GM19324 (cell line): ENCODE measurements at regions not wholly inside any gene's neighbourhood (a gene's known extent, or its start where the extent isn't known, plus 50 kb on each side); places are given as distances from the start of the nearest gene placed in this dataset.
"Not testable (repeated sequence)": the region's sequence is repeated elsewhere in the genome, so short reads cannot be mapped to it uniquely, and the experiment has no call there.

ENCODE experiments used
- ATAC-seq: cut with Tn5 transposase; IDR thresholded peaks from one replicate; pipeline ENCODE4 v1.9.1; 2021; ENCODE audit warnings: mild to moderate bottlenecking, moderate library complexity; ENCODE audit not compliant: unreplicated experiment, low FRiP score

DNA sequence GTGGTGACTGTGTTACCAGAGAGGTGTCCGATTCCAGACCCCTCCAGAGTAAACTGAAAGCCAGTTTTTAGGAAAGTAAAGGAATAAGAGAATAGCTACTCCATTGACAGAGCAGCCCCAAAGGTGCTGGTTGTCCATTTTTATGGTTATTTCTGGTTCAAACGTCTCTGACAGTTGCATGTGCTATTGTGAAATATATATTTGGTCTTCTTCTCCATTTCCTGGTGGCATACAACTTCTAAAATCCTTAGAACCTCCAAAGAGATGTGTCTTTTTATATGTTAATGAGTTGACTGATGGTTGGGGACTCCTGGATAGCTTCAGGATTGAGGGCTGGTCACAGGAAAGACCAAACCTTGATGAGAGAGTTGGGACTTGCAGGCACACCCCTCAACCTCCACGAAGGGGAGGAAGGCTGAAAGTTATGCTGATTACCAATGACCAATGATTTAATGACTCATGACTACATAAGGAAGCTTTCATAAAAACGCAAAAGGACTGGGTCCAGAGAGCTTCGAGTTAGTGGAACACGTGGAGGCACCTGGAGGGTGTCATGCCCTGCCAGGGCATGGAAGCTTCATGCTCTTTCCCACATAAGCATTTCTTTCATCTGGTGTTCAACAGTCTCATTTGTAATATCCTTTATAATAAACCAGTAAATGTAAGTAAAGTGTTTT, 100.7 kb downstream of the SLC16A1 start:
- ATAC-seq, result no peak

DNA sequence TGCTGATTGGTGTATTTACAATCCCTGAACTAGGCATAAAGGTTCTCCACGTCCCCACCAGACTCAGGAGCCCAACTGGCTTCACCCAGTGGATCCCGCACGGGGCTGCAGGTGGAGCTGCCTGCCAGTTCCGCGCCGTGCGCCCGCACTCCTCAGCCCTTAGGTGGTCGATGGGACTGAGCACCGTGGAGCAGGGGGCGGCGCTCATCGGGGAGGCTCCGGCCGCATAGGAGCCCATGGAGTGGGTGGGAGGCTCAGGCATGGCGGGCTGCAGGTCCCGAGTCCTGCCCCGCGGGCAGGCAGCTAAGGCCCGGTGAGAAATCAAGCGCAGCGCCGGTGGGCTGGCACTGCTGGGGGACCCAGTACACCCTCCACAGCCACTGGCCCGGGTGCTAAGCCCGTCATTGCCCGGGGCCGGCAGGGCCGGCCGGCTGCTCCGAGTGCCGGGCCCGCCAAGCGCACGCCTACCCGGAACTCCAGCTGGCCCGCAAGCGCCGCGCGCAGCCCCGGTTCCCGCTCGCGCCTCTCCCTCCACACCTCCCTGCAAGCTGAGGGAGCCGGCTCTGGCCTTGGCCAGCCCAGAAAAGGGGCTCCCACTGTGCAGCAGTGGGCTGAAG, 101.5 kb downstream of the SLC16A1 start:
- not testable (repeated sequence) for ATAC-seq

DNA sequence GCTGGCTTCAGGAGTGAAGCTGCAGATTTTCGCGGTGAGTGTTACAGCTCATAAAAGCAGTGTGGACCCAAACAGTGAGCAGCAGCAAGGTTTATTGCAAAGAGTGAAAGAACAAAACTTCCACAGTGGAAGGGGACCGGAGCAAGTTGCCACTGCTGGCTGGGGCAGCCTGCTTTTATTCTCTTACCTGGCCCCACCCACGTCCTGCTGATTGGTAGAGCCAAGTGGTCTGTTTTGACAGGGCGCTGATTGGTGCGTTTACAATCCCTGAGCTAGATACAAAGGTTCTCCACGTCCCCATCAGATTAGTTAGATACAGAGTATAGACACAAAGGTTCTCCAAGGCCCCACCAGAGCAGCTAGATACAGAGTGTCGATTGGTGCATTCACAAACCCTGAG, 102.1 kb downstream of the SLC16A1 start:
- not testable (repeated sequence) for ATAC-seq

DNA sequence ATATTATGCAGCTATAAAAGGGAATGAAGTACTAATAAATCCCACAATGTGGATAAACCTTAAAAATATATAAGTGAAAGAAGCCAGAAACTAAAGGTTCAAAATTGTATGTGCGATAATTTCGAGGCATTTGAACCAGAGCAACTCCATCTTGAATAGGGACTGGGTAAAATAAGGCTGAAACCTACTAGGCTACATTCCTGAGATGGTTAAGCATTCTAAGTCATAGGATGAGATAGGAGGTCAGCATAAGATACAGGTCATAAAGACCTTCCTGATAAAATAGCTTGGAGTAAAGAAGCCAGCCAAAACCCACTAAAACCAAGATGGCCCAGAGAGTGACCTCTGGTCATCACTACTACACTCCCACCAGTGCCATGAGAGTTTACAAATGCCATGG, 103.1 kb downstream of the SLC16A1 start:
- no peak for ATAC-seq

DNA sequence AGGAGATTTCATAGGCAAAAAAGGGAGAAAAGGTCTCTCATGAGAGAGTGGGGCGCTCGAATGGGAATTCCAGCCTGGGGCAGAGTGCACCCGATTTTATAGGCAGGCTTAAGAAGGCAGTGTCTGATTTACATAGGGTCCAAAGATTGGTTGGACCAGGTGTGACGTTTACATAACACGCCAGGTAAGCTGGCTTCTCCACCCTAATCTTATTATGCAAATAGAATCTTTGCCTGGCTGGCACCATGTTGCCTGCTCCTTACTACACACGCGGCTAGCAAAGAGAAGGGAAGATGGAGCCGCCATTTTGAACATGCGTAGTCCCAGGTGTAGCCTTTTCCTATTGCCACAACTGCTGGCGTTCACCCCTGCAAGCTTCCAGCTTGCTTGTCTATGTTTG, 103.7 kb downstream of the SLC16A1 start:
- ATAC-seq, result no peak

DNA sequence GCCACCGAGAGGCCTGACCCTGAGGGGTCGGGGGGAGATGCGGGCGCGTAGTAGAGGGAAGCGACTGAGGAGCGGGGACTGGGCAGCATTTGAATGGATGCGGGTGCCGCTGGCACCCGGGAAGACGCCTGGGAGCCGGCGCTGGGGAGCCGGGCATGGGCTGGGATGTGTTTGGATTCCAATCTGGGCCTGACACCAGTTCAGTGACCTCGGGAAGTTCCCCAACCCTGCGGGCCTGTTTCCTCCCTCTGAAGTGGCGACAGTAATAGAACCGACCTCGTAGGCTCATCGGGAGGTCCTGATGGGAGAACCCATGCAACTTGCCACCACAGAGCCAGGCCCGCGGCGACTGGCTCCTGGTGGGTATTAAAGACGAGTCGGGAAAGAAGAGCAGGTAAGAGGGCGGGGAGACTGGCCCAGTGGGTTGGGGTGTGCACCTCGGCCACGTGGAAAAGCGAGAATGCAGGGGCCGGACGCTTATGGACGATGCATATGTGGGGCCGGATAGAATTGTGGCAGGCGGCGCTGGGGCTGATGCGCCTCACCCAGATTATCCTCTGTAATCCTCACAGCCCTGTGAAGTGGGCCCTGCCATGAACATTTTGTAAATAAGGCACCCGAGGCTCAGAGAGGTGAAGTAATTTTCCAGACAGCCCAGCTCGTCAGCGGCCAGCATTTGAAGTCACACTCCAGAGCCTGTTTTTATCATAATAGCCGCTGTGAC, 105.8 kb downstream of the SLC16A1 start:
- ATAC-seq, result no peak

DNA sequence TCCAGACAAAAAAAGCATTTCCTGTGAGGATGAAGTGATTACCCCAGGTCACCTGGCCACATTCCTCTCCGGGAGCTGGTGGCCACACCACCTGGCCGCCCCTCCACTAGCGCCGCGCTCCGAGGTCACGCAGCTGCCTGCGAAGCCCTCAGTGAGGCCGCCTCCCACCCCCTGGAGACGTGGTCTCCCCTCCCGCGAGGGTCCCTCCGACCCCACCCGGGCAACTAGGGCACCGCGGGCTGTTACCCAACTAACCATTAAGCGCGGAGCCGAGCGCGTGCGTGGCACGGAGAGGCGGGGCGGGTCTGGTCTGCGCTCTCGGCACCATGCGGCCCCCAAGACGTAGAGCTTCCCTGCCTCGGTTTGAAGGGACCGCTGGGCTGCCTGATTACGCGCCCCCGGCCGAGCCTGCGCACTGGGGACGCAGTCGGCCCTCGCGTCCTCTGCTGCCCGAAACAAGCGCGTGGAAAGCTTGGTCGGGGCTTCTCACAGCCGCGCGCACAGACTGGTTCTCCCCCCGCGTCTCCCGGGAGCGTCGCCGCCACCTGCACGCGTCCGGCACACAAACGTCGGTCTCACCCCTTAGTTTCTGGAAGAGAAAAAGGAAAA, 106.5 kb downstream of the SLC16A1 start:
- no peak for ATAC-seq

DNA sequence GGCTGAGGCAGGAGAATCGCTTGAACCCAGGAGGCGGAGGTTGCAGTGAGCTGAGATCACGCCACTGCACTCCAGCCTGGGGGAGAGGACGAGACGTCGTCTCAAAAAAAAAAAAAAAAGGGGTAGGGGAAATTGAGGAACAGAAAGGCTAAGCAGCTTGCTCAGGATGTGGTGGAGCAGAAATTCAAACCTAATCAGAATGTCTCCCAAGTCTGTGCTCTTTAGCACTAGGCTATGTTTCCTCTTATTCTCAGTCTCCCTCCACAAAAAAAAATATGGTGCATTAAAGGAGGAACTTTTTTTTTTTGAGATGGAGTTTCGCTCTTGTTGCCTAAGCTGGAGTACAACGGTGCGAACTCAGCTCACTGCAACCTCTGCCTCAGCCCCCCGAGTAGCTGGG, 114.2 kb downstream of the SLC16A1 start:
- no peak for ATAC-seq

DNA sequence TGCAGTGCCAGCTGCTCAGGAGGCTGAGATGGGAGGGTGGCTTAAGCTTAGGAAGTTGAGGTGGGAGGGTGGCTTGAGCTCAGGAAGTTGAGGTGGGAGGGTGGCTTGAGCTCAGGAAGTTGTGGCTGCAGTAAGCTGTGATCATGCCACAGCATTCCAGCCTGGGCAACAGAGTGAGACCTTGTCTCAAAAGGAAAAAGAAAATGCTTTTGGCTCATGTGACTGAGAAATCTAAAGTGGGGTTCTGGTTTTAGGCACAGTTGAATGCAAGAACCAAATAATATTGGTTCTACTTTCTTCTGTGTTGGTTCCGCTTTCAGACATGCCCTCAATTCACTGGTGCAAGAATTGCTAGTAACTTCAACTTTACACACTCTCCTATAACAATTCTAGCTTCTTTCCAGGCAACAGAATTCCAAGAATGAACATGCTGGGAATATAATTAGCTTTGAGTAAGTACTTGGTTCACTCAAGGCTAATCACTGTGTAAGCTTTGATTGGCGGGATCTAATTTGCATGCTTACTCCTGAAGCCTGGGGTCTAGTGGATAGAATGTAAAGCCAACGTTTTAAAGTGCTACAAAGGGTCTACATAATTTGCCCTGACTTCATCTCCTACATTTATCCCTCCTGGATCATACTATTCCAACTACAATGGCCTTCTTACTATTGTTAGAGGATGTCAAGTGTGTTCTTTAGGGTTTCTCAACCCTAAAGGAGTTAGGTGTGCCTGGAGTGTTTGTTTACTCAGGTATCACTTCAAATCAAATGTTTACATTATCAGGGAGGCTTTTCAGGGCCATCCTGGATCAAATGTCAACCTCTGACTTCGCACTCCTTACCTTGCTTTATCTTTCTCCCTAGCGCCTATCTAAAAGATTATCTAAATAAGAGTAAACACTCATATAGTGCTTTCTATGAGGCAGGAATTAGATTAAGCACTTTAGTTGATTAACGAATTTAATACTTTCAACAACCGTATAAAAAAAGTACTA, 115.1 kb downstream of the SLC16A1 start:
- ATAC-seq, result peak; percentile 68

DNA sequence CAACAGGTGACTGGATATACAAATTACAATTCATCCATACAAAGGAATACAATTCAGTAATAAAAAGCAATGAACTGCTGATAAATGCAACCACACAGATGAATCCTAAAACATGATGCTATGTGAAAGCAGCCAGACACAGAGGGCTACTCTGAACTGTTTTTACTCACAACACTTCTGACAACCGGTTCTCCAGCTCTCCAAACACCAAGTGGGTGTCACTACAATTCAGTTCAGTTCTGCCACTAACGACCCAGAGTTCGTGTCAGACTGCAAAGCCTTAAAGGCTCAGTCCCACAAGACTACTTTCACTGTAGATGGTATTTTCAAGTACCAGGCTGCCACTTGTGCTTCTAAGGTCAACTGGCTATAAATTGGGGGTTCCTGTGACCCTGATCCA, 119.4 kb downstream of the SLC16A1 start:
- no peak for ATAC-seq

DNA sequence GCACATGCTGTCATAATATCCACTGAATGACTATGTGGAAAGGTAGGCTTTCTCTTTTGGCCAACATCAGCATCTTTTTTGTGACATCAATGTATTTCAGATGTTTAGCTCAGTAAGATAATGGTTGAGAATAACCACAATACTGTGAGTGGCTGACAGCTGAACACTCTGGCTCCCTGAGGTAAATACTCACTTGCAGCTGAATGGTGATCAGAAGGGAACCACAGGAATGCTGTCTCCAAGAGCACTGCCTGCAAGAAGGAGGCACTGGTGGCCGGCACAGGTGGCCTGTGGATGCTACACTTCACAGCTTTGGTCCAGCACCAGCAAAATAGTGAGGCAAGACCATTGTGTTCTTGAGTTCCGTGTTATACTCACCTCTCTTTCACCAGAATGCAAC, 118.7 kb upstream of the PPM1J start:
- ATAC-seq, result no peak

DNA sequence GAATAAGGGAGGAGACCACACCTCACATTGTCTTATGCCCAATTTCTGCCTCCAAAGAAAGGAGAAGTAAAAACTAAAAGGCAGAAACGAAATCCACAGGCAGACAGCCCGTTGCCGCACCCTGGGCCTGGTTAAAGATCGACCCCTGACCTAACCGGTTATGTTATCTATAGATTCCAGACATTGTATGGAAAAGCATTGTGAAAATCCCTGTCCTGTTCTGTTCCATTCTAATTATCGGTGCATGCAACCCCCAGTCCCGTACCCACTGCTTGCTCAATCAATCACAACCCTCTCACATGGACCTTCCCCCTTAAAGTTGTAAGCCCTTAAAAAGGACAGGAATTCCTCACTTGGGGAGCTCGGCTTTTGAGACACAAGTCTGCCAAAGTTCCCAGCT, 117.1 kb upstream of the PPM1J start:
- ATAC-seq, result not testable (repeated sequence)

DNA sequence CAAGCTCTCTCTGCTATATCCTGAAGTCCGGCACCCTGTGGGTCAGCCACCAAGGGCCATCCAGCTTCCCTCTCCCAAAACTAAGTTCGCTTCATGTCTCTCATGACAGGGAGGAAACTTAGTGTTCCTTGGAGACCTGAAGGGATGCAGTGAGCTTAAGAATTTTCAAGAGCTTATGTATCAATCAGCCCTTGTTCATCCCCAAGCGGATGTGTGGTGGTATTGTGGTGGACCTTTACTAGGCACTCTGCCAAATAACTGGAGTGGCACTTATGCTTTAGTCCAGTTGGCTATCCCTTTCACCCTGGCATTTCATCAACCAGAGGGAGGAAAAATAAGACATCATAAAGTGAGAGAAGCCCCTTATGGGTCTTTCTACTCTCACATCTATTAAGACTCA, 114.6 kb upstream of the PPM1J start:
- ATAC-seq, result not testable (repeated sequence)

DNA sequence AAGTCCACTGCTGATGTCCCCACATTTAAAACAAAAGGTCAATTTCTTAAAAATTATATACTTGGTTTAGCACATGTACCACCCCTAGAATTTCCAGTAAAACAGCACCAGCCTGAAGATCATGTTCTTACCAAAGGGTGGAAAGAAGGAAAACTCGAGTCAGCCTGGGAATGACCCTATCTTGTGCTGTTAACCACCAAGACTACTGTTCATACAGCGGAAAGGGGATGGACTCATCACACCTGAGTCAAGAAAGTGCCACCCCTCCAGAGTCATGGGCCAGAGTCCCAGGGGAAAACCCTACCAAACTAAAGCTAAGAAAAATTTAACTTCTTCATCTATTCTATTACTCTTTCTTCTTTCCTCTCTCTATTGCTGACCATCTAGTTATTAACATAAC, 113.6 kb upstream of the PPM1J start:
- ATAC-seq, result no peak

DNA sequence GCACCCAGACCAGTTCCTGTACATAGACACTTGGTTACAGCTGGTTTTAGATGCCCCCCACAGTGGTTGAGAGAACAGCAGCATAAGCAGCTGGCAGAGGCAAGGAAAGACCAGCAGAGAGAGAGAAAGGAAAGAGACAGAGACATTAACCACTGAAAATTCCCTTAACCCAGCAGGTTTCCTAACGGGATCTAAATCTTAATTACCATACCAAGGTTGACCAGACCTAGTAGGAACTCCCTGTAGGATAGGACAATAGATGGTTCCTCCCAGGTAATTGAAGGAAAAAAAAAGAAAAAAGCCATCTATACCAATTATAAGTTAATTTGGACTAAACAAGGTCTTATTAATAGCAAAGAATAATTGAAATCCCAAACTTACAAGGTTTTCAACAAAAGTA, 112.3 kb upstream of the PPM1J start:
- ATAC-seq, result not testable (repeated sequence)

DNA sequence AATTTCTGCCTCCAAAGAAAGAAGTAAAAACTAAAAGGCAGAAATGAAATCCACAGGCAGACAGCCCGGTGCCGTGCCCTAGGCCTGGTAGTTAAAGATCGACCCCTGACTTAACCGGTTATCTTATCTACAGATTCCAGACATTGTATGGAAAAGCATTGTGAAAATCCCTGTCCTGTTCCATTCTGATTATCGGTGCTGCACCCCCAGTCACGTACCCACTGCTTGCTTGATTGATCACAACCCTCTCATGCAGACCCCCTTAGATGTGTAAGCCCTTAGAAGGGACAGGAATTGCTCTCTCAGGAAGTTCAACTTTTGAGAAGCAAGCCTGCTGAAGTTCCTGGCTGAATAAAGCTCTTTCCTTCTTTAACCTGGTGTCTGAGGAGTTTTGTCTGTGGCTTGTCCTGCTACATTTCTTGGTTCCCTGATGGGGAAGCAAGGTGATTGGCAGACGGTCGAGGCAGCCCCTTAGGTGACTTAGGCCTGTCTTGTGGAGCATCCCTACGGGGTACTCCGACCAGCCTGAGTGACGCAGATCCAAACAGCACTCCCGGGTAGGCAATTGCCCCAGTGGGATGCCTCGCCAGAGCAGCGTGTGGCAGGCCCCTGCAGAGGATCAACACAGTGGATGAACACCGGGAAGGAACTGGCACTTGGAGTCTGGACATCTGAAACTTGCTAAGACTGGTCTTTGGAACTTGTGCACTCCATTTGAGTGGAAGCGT, 111.2 kb upstream of the PPM1J start:
- ATAC-seq, result no peak

DNA sequence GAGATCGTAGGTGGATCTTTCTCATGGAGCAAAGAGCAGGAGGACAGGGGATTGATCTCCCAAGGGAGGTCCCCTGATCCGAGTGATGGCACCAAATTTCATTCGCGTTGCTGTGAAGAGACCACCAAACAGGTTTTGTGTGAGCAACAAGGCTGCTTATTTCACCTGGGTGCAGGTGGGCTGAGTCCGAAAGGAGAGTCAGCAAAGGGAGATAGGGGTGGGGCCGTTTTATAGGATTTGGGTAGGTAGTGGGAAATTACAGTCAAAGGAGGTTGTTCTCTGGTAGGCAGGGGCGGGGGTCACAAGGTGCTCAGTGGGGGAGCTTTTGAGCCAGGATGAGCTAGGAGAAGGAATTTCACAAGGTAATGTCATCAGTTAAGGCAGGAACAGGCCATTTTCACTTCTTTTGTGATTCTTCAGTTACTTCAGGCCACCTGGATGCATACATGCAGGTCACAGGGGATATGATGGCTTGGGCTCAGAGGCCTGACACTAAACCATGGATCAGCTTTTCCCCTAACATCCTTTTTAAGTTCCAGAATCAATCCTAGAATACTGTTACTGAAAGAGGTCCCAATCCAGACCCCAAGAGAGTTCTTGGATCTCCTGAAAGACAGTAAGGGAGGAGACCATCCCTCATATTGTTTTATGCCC, 110.6 kb upstream of the PPM1J start:
- ATAC-seq, result not testable (repeated sequence)

DNA sequence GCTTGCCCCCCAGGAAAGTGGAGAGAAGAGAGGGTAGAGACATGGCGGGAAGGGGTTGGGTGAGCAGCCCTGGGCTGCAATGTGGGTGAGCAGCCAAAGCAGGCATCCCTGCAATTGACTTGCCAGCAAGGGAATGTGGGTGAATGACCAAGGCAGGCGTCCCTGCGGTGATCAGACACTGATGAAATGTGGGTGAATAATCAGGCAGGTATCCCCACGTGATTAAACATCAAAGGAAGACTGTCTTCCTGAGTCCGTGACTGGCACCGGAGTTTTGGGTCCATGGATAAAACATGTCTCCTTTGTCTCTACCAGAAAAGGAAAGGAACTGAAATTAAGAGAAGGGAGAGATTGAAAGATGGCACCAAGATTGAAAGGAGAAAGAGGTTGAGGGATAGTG, 109.9 kb upstream of the PPM1J start:
- not testable (repeated sequence) for ATAC-seq
